Fibroblast of lung (primary cell): ENCODE measurements at regions not wholly inside any gene's neighbourhood (a gene's known extent, or its start where the extent isn't known, plus 50 kb on each side); places are given as distances from the start of the nearest gene placed in this dataset.

ENCODE experiments used
- EZH2 ChIP-seq: IDR thresholded peaks from 2 replicates; pipeline ENCODE4 v1.5.1; 2012; ENCODE audit warnings: low read length, control low read depth, mild to moderate bottlenecking; ENCODE audit errors: missing control alignments
- TF ChIP-seq, protein P1 (sequence below), 2 donors: IDR thresholded peaks in 1 of 2; conservative IDR thresholded peaks in 1 of 2; 1 replicate in 1 of 2; 2 replicates in 1 of 2; pipeline ENCODE4 v1.5.1; 2011 to 2012; ENCODE audit warnings: low read length in 2 of 2, control low read depth in 1 of 2, inconsistent platforms in 1 of 2, low read depth in 1 of 2, mild to moderate bottlenecking in 1 of 2

DNA sequence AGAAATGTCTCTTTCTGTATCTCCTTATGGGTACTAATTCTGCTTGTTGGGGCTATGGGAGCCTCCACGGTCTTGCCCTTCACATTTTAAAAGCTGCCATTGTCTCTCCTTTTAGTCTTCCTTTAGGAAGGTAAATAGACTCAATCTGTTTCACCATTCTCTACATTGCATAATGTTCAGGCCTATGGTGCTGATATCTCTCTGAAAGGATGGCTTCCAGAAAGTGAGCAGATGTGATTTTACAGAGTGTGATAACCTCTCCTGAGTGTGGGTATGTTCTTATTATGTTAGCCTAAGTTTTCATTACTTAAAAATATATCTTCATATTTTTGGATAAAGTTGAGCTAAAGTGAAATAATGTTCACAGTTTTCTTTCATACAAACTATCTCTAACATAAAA is 254.0 kb upstream of the PITX2 start:
- TF ChIP-seq, protein P1, sequence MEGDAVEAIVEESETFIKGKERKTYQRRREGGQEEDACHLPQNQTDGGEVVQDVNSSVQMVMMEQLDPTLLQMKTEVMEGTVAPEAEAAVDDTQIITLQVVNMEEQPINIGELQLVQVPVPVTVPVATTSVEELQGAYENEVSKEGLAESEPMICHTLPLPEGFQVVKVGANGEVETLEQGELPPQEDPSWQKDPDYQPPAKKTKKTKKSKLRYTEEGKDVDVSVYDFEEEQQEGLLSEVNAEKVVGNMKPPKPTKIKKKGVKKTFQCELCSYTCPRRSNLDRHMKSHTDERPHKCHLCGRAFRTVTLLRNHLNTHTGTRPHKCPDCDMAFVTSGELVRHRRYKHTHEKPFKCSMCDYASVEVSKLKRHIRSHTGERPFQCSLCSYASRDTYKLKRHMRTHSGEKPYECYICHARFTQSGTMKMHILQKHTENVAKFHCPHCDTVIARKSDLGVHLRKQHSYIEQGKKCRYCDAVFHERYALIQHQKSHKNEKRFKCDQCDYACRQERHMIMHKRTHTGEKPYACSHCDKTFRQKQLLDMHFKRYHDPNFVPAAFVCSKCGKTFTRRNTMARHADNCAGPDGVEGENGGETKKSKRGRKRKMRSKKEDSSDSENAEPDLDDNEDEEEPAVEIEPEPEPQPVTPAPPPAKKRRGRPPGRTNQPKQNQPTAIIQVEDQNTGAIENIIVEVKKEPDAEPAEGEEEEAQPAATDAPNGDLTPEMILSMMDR (conservative IDR thresholded peaks at IDR 0.05 in 1 of 2, IDR thresholded peaks at IDR 0.05 in 1 of 2; ENCODE audit: low read depth in 1 of 2, low read length in 2 of 2): no peak
- TF ChIP-seq EZH2: no peak
